SK-N-SH treated with all-trans-retinoic acid at 6 μM for 48 hours (cell line): ENCODE measurements at regions not wholly inside any gene's neighbourhood (a gene's known extent, or its start where the extent isn't known, plus 50 kb on each side); places are given as distances from the start of the nearest gene placed in this dataset.

Experiments
- ARNTL ChIP-seq: fragments of 450-650 bp; formaldehyde crosslinking; IDR thresholded peaks from 2 replicates; pipeline ENCODE4 v1.5.0; 2020; ENCODE audit warnings: low read depth, mild to moderate bottlenecking, moderate library complexity, borderline replicate concordance
- CREB5 ChIP-seq: fragments of 250-450 bp; sonication (Bioruptor Pico); IDR thresholded peaks from 2 replicates; pipeline ENCODE4 v1.5.1; 2020; ENCODE audit warnings: low read depth, mild to moderate bottlenecking, moderate library complexity
- OSR1 ChIP-seq: fragments of 250-450 bp; sonication (Bioruptor Pico); IDR thresholded peaks from 2 replicates; pipeline ENCODE4 v1.8.0; 2022; ENCODE audit warnings: moderate library complexity, mild to moderate bottlenecking, inconsistent platforms
- PATZ1 ChIP-seq: fragments of 250-450 bp; sonication (Bioruptor Pico); IDR thresholded peaks from 2 replicates; pipeline ENCODE4 v1.8.0; 2020; ENCODE audit warnings: mild to moderate bottlenecking, moderate library complexity, borderline replicate concordance
- PPARA ChIP-seq: fragments of 250-450 bp; sonication (Bioruptor Pico); IDR thresholded peaks from 2 replicates; pipeline ENCODE4 v1.5.0; 2020; ENCODE audit warnings: mild to moderate bottlenecking, borderline replicate concordance
- RARB ChIP-seq: fragments of 250-450 bp; sonication (Bioruptor Pico); IDR thresholded peaks from 2 replicates; pipeline ENCODE4 v1.8.0; 2021; ENCODE audit warnings: mild to moderate bottlenecking, moderate library complexity
- TOX ChIP-seq: fragments of 250-450 bp; sonication (Bioruptor Pico); IDR thresholded peaks from 2 replicates; pipeline ENCODE4 v1.8.0; 2021; ENCODE audit warnings: mild to moderate bottlenecking, moderate library complexity, borderline replicate concordance
- TSHZ2 ChIP-seq: fragments of 250-450 bp; sonication (Bioruptor Pico); IDR thresholded peaks from 2 replicates; pipeline ENCODE4 v1.5.0; 2020; ENCODE audit warnings: mild to moderate bottlenecking, moderate library complexity
- ZFP3 ChIP-seq: fragments of 250-450 bp; sonication (Bioruptor Pico); IDR thresholded peaks from 2 replicates; pipeline ENCODE4 v1.5.0; 2020; ENCODE audit warnings: mild to moderate bottlenecking, moderate library complexity
- ZFP30 ChIP-seq: fragments of 450-650 bp; formaldehyde crosslinking; IDR thresholded peaks from 2 replicates; pipeline ENCODE4 v1.5.0; 2022; ENCODE audit warnings: mild to moderate bottlenecking, moderate library complexity

- TF ChIP-seq CREB5 (CRISPR knock-in tag), result no peak
- no peak for TF ChIP-seq RARB
- no peak for TF ChIP-seq ARNTL (CRISPR knock-in tag)
- TF ChIP-seq ZFP3 (CRISPR knock-in tag), result no peak
- TF ChIP-seq TSHZ2 (CRISPR knock-in tag), result no peak
- TF ChIP-seq TOX, result no peak
- TF ChIP-seq ZFP30 (CRISPR knock-in tag), result 0 out of 2 replicates have a peak, but pooled peaks have one; percentile 13
- TF ChIP-seq OSR1 (CRISPR knock-in tag), result no peak
- no peak for TF ChIP-seq PATZ1 (CRISPR knock-in tag)
- TF ChIP-seq PPARA (CRISPR knock-in tag), result no peak
These were observed 283.4 kb downstream of the TTLL7 start for GRCh38 chr1:83715550-83715949.
